ENCODE measurements at regions not wholly inside any gene's neighbourhood (a gene's known extent, or its start where the extent isn't known, plus 50 kb on each side); places are given as distances from the start of the nearest gene placed in this dataset.

- Histone ChIP-seq H3K27me3 (ENCODE audit: control insufficient read depth in 5 of 5, insufficient read depth in 4 of 5, low read length in 5 of 5) (peaks cover 2 to 26% (median 13%) of the 10 kb centered on the region in 5 donors), H3K27ac (ENCODE audit: low read depth, low read length) (no peak overlapping the region), H3K4me3 (ENCODE audit: low read depth in 1 of 5, low read length in 5 of 5) (no peak overlapping the region), H3K36me3 (ENCODE audit: control insufficient read depth in 5 of 5, insufficient read depth in 5 of 5, low read length in 5 of 5) (no peaks in the 10 kb centered on the region), H3K4me1 (ENCODE audit: control insufficient read depth in 5 of 5, insufficient read depth in 5 of 5, low read length in 5 of 5) (peaks cover 0 to 33% (median 14%) of the 10 kb centered on the region in 5 donors), H3K9ac (ENCODE audit: low read length in 5 of 5) (no peak overlapping the region), H3K9me3 (ENCODE audit: control insufficient read depth in 5 of 5, low read length in 5 of 5) (no peaks in the 10 kb centered on the region)
These were observed 128.0 kb downstream of the DLL1 start for GRCh38 chr6:170162775-170163404.

- peaks cover 0 to 31% (median 14%) of the 10 kb centered on the region in 5 donors for H3K4me1 ChIP-seq (ENCODE audit: control insufficient read depth in 5 of 5, insufficient read depth in 5 of 5, low read length in 5 of 5)
- no peaks in the 10 kb centered on the region for H3K9me3 ChIP-seq (ENCODE audit: control insufficient read depth in 5 of 5, low read length in 5 of 5)
- H3K4me3 ChIP-seq (ENCODE audit: low read depth in 1 of 5, low read length in 5 of 5), result no peak overlapping the region
- H3K36me3 ChIP-seq (ENCODE audit: control insufficient read depth in 5 of 5, insufficient read depth in 5 of 5, low read length in 5 of 5), result no peaks in the 10 kb centered on the region
- H3K9ac ChIP-seq (ENCODE audit: low read length in 5 of 5), result no peak overlapping the region
- H3K27me3 ChIP-seq (ENCODE audit: control insufficient read depth in 5 of 5, insufficient read depth in 4 of 5, low read length in 5 of 5), result peaks cover 2 to 29% (median 14%) of the 10 kb centered on the region in 5 donors
- H3K27ac ChIP-seq (ENCODE audit: low read depth, low read length), result no peak overlapping the region
These were observed 128.7 kb downstream of the DLL1 start for GRCh38 chr6:170162011-170162774.

GRCh38 chr6:170160628-170161611, 130.0 kb downstream of the DLL1 start:
- Histone ChIP-seq H3K9ac (ENCODE audit: low read length in 5 of 5) (no peak overlapping the region), H3K27me3 (ENCODE audit: control insufficient read depth in 5 of 5, insufficient read depth in 4 of 5, low read length in 5 of 5) (peaks cover 6 to 29% (median 13%) of the 10 kb centered on the region in 5 donors), H3K4me3 (ENCODE audit: low read depth in 1 of 5, low read length in 5 of 5) (no peak overlapping the region)

GRCh38 chr6:170160031-170160627, 130.7 kb downstream of the DLL1 start:
- Histone ChIP-seq H3K9ac (ENCODE audit: low read length in 5 of 5) (no peak overlapping the region), H3K9me3 (ENCODE audit: control insufficient read depth in 5 of 5, low read length in 5 of 5) (no peaks in the 10 kb centered on the region), H3K36me3 (ENCODE audit: control insufficient read depth in 5 of 5, insufficient read depth in 5 of 5, low read length in 5 of 5) (no peaks in the 10 kb centered on the region)

More at GRCh38 chr6:170160628-170161611, 130.0 kb downstream of the DLL1 start:
- no peak overlapping the region for H3K27ac ChIP-seq (ENCODE audit: low read depth, low read length)
- no peaks in the 10 kb centered on the region for H3K36me3 ChIP-seq (ENCODE audit: control insufficient read depth in 5 of 5, insufficient read depth in 5 of 5, low read length in 5 of 5)
- H3K4me1 ChIP-seq (ENCODE audit: control insufficient read depth in 5 of 5, insufficient read depth in 5 of 5, low read length in 5 of 5), result peaks cover 0 to 21% (median 14%) of the 10 kb centered on the region in 5 donors
- no peaks in the 10 kb centered on the region for H3K9me3 ChIP-seq (ENCODE audit: control insufficient read depth in 5 of 5, low read length in 5 of 5)

GRCh38 chr6:170159022-170159965, 131.6 kb downstream of the DLL1 start:
- Histone ChIP-seq H3K27ac (ENCODE audit: low read depth, low read length) (no peak overlapping the region), H3K9me3 (ENCODE audit: control insufficient read depth in 5 of 5, low read length in 5 of 5) (no peaks in the 10 kb centered on the region), H3K4me3 (ENCODE audit: low read depth in 1 of 5, low read length in 5 of 5) (no peak overlapping the region), H3K4me1 (ENCODE audit: control insufficient read depth in 5 of 5, insufficient read depth in 5 of 5, low read length in 5 of 5) (peaks cover 0 to 5% (median 0%) of the 10 kb centered on the region in 5 donors), H3K36me3 (ENCODE audit: control insufficient read depth in 5 of 5, insufficient read depth in 5 of 5, low read length in 5 of 5) (no peaks in the 10 kb centered on the region), H3K9ac (ENCODE audit: low read length in 5 of 5) (no peak overlapping the region), H3K27me3 (ENCODE audit: control insufficient read depth in 5 of 5, insufficient read depth in 4 of 5, low read length in 5 of 5) (peaks cover 4 to 22% (median 9%) of the 10 kb centered on the region in 5 donors)

More at GRCh38 chr6:170160031-170160627, 130.7 kb downstream of the DLL1 start:
- H3K4me3 ChIP-seq (ENCODE audit: low read depth in 1 of 5, low read length in 5 of 5), result no peak overlapping the region
- H3K27me3 ChIP-seq (ENCODE audit: control insufficient read depth in 5 of 5, insufficient read depth in 4 of 5, low read length in 5 of 5), result peaks cover 4 to 22% (median 11%) of the 10 kb centered on the region in 5 donors
- peaks cover 0 to 13% (median 6%) of the 10 kb centered on the region in 5 donors for H3K4me1 ChIP-seq (ENCODE audit: control insufficient read depth in 5 of 5, insufficient read depth in 5 of 5, low read length in 5 of 5)
- no peak overlapping the region for H3K27ac ChIP-seq (ENCODE audit: low read depth, low read length)

- peaks cover 0 to 1% (median 0%) of the 10 kb centered on the region in 5 donors for H3K4me1 ChIP-seq (ENCODE audit: control insufficient read depth in 5 of 5, insufficient read depth in 5 of 5, low read length in 5 of 5)
- no peaks in the 10 kb centered on the region for H3K36me3 ChIP-seq (ENCODE audit: control insufficient read depth in 5 of 5, insufficient read depth in 5 of 5, low read length in 5 of 5)
- no peak overlapping the region for H3K9ac ChIP-seq (ENCODE audit: low read length in 5 of 5)
- peaks cover 4 to 20% (median 12%) of the 10 kb centered on the region in 5 donors for H3K27me3 ChIP-seq (ENCODE audit: control insufficient read depth in 5 of 5, insufficient read depth in 4 of 5, low read length in 5 of 5)
- H3K27ac ChIP-seq (ENCODE audit: low read depth, low read length), result no peak overlapping the region
- H3K9me3 ChIP-seq (ENCODE audit: control insufficient read depth in 5 of 5, low read length in 5 of 5), result no peaks in the 10 kb centered on the region
- H3K4me3 ChIP-seq (ENCODE audit: low read depth in 1 of 5, low read length in 5 of 5), result no peak overlapping the region
These were observed 132.4 kb downstream of the DLL1 start for GRCh38 chr6:170158296-170159021.

- H3K9me3 ChIP-seq (ENCODE audit: control insufficient read depth in 5 of 5, low read length in 5 of 5), result no peaks in the 10 kb centered on the region
- no peak overlapping the region for H3K27ac ChIP-seq (ENCODE audit: low read depth, low read length)
- H3K4me3 ChIP-seq (ENCODE audit: low read depth in 1 of 5, low read length in 5 of 5), result no peak overlapping the region
- no peak overlapping the region for H3K9ac ChIP-seq (ENCODE audit: low read length in 5 of 5)
- H3K27me3 ChIP-seq (ENCODE audit: control insufficient read depth in 5 of 5, insufficient read depth in 4 of 5, low read length in 5 of 5), result peaks cover 3 to 19% (median 14%) of the 10 kb centered on the region in 5 donors
- no peaks in the 10 kb centered on the region for H3K36me3 ChIP-seq (ENCODE audit: control insufficient read depth in 5 of 5, insufficient read depth in 5 of 5, low read length in 5 of 5)
- peaks cover 0 to 9% (median 2%) of the 10 kb centered on the region in 5 donors for H3K4me1 ChIP-seq (ENCODE audit: control insufficient read depth in 5 of 5, insufficient read depth in 5 of 5, low read length in 5 of 5)
These were observed 133.2 kb downstream of the DLL1 start for GRCh38 chr6:170157567-170158218.
